GM12878 (cell line): ENCODE measurements at regions not wholly inside any gene's neighbourhood (a gene's known extent, or its start where the extent isn't known, plus 50 kb on each side); places are given as distances from the start of the nearest gene placed in this dataset.

Experiments
- ATAC-seq: fragments of 200-7000 bp; cut with Tn5 transposase; 3 replicates; pipeline ENCODE4 v1.9.1; 2020; ENCODE audit warnings: mild to moderate bottlenecking, moderate library complexity
- BruUV-seq: library from RNA; stranded (reverse); fragments of 400-500 nt; replicated peaks from 2 replicates; lab custom pipeline; 2021; lab: Mats Ljungman, UMichigan
- CTCF ChIA-PET: fragments of 300-600 bp; sonication (Branson Sonifier 250); formaldehyde crosslinking; extraction: SDS; loops from one replicate; lab custom pipeline; 2021; ENCODE audit warnings: inconsistent platforms; lab: Yijun Ruan, JAX
- POLR2A ChIA-PET: fragments of 350-600 bp; formaldehyde crosslinking; extraction: SDS; loops from one replicate; lab custom pipeline; 2021; ENCODE audit warnings: inconsistent platforms; lab: Charles Lee
- RAD21 ChIA-PET: fragments of 300-600 bp; sonication (Branson Sonifier 250); formaldehyde crosslinking; loops from one replicate; lab custom pipeline; 2023; ENCODE audit warnings: antibody characterized with exemption; ENCODE audit not compliant: unreplicated experiment; lab: Charles Lee
- SMC1A ChIA-PET: fragments of 300-600 bp; sonication (Branson Sonifier 250); formaldehyde crosslinking; loops from one replicate; lab custom pipeline; 2023; ENCODE audit not compliant: unreplicated experiment, uncharacterized antibody; lab: Charles Lee
- DNase-seq: peaks from one replicate; pipeline ENCODE4 v3.0.0-alpha.2; 2011; ENCODE audit warnings: low read depth, low spot score
- FAIRE-seq: peaks from 3 replicates; lab custom pipeline; 2011; peaks lifted over from hg19 to GRCh38; lab: Jason Lieb, UNC
- H2AFZ ChIP-seq: 2 replicates; pipeline ENCODE4 v1.6.0; 2011; ENCODE audit warnings: low read depth, low read length, control low read depth; ENCODE audit not compliant: control insufficient read depth
- H3K27ac ChIP-seq: 2 replicates; pipeline ENCODE4 v1.5.1; 2011; ENCODE audit warnings: control low read depth; ENCODE audit not compliant: control insufficient read depth, insufficient read depth
- H3K27me3 ChIP-seq, 2 experiments: replicated peaks in 1 of 2; 2 replicates each; pipeline versions ENCODE4 v1.6.0 to v1.6.1; 2011; ENCODE audit warnings: low read length in 1 of 2; ENCODE audit not compliant: control insufficient read depth in 2 of 2, insufficient read depth in 2 of 2
- H3K36me3 ChIP-seq, 2 experiments: 2 replicates each; pipeline ENCODE4 v1.5.1; 2011; ENCODE audit warnings: low read length in 1 of 2; ENCODE audit not compliant: control insufficient read depth in 2 of 2, insufficient read depth in 2 of 2
- H3K4me1 ChIP-seq: 2 replicates; pipeline ENCODE4 v1.6.1; 2011; ENCODE audit warnings: mild to moderate bottlenecking, low read length, moderate library complexity, mixed read lengths; ENCODE audit not compliant: control insufficient read depth, insufficient read depth
- H3K4me2 ChIP-seq: 2 replicates; pipeline ENCODE4 v1.6.0; 2011; ENCODE audit warnings: control low read depth; ENCODE audit not compliant: control insufficient read depth, insufficient read depth
- H3K4me3 ChIP-seq: fragments of 200-600 bp; sonication (generic); 2 replicates; pipeline ENCODE4 v1.5.1; 2016
- H3K79me2 ChIP-seq: 2 replicates; pipeline ENCODE4 v1.6.0; 2011; ENCODE audit warnings: low read length; ENCODE audit not compliant: control insufficient read depth, insufficient read depth
- H3K9ac ChIP-seq: 2 replicates; pipeline ENCODE4 v1.8.0; 2011; ENCODE audit warnings: low read length, control low read depth, mixed read lengths; ENCODE audit not compliant: control insufficient read depth, insufficient read depth
- H3K9me3 ChIP-seq: replicated peaks from 3 replicates; pipeline ENCODE4 v1.5.1; 2011; ENCODE audit warnings: mild to moderate bottlenecking, low read length; ENCODE audit not compliant: control insufficient read depth, insufficient read depth
- H4K20me1 ChIP-seq: 2 replicates; pipeline ENCODE4 v1.6.0; 2011; ENCODE audit not compliant: control insufficient read depth, insufficient read depth
- ATF7 ChIP-seq: fragments of 450-650 bp; IDR thresholded peaks from 2 replicates; pipeline ENCODE4 v1.6.1; 2016; ENCODE audit warnings: low read depth, mild to moderate bottlenecking
- CUX1 ChIP-seq: IDR thresholded peaks from 2 replicates; pipeline ENCODE4 v1.6.1; 2012; ENCODE audit warnings: improper control_type of control experiment, low read depth, low read length; ENCODE audit not compliant: insufficient replicate concordance
- E2F8 ChIP-seq: fragments of 450-650 bp; IDR thresholded peaks from 2 replicates; pipeline ENCODE4 v1.6.1; 2018; ENCODE audit warnings: mild to moderate bottlenecking, low read depth, moderate library complexity; ENCODE audit not compliant: partially characterized antibody
- NBN ChIP-seq: fragments of 450-650 bp; IDR thresholded peaks from 2 replicates; pipeline ENCODE4 v1.6.1; 2016
- NR2C1 ChIP-seq: fragments of 450-650 bp; IDR thresholded peaks from 2 replicates; pipeline ENCODE4 v1.6.1; 2017; ENCODE audit warnings: antibody characterized with exemption, mild to moderate bottlenecking, moderate library complexity
- STAT3 ChIP-seq: IDR thresholded peaks from 2 replicates; pipeline ENCODE4 v1.6.1; 2011; ENCODE audit warnings: low read depth, low read length, improper control_type of control experiment
- WGBS: methylation state at CpG from one replicate; pipeline ENCODE4 v1.1.6; 2016; ENCODE audit warnings: low lambda C conversion rate; ENCODE audit not compliant: insufficient replicate concordance, insufficient coverage; ENCODE audit errors: missing lambda C conversion rate; 5-methylcytosine and 5-hydroxymethylcytosine counted together
- in situ Hi-C: fragments of 300-500 bp; cut with MboI; formaldehyde crosslinking; loops from 9 replicates; pipeline ENCODE4 v1.14.3; 2018; ENCODE audit warnings: mixed read lengths
- intact Hi-C: fragments of 100-400 bp; cut with micrococcal nuclease; formaldehyde crosslinking; loops from one replicate; pipeline ENCODE4 v1.14.2; 2022; ENCODE audit not compliant: unreplicated experiment
- TF ChIP-seq, protein P1 (sequence below): fragments of 450-650 bp; formaldehyde crosslinking; IDR thresholded peaks from 2 replicates; pipeline ENCODE4 v1.4.0; 2022; ENCODE audit warnings: mild to moderate bottlenecking, moderate library complexity
- TF ChIP-seq, protein P2 (sequence below): IDR thresholded peaks from 2 replicates; pipeline ENCODE4 v1.6.1; 2012; ENCODE audit warnings: low read depth, low read length, improper control_type of control experiment

DNA sequence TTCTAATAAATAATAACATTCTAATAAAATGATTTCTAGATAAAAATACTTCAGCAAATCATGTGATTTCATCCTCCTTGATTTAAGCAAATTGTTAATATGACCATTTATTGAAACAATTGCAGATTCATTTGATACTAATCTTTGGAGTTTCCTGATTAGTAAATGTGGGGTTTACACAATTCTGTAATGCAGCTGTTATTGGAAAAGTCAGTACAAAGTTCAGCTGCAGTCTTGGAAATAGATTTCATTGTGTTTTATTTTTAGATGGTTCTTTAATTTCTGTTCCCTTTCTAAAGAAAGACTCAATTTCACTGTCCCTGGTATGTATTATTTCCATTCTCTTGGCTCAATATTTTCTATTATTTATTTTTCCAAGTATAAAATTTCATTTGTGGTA is 342.0 kb downstream of the TBC1D32 start (continued):
- TF ChIP-seq, protein P1, sequence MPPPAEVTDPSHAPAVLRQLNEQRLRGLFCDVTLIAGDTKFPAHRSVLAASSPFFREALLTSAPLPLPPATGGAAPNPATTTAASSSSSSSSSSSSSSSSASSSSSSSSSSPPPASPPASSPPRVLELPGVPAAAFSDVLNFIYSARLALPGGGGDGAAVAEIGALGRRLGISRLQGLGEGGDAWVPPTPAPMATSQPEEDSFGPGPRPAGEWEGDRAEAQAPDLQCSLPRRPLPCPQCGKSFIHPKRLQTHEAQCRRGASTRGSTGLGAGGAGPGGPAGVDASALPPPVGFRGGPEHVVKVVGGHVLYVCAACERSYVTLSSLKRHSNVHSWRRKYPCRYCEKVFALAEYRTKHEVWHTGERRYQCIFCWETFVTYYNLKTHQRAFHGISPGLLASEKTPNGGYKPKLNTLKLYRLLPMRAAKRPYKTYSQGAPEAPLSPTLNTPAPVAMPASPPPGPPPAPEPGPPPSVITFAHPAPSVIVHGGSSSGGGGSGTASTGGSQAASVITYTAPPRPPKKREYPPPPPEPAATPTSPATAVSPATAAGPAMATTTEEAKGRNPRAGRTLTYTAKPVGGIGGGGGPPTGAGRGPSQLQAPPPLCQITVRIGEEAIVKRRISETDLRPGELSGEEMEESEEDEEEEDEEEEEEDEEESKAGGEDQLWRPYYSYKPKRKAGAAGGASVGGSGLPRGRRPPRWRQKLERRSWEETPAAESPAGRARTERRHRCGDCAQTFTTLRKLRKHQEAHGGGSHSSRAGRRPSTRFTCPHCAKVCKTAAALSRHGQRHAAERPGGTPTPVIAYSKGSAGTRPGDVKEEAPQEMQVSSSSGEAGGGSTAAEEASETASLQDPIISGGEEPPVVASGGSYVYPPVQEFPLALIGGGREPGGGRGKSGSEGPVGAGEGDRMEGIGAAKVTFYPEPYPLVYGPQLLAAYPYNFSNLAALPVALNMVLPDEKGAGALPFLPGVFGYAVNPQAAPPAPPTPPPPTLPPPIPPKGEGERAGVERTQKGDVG (CRISPR knock-in tag), result no peak
- TF ChIP-seq STAT3 (no peak), NBN (no peak)
- TF ChIP-seq, protein P2, sequence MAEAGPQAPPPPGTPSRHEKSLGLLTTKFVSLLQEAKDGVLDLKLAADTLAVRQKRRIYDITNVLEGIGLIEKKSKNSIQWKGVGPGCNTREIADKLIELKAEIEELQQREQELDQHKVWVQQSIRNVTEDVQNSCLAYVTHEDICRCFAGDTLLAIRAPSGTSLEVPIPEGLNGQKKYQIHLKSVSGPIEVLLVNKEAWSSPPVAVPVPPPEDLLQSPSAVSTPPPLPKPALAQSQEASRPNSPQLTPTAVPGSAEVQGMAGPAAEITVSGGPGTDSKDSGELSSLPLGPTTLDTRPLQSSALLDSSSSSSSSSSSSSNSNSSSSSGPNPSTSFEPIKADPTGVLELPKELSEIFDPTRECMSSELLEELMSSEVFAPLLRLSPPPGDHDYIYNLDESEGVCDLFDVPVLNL, result no peak

DNA sequence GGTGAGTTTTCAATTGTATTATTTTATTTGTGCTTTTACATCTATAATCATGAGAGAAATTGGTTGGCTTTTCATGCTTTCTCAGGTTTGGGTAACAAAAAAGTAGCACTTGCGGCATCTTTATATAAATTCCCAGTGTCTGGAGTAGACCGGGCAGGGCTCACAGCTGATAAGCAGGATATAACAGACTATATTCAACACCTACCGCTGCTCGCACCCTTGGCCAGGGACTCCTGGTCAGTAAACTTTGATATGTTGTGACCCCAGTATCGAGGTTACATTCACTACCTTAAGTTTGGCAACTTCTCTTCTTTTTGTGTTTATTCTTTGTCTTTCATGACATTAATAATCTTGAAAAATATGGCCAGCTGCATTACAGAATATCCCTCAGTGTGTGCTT is 343.4 kb downstream of the TBC1D32 start:
- Histone ChIP-seq H3K4me1 (no peaks in the 10 kb centered on the region), H3K27ac (no peak overlapping the region), H2AFZ (no peak overlapping the region), H3K4me3 (no peak overlapping the region), H3K36me3 (no peaks in the 10 kb centered on the region), H4K20me1 (no peaks in the 10 kb centered on the region), H3K4me2 (no peak overlapping the region), H3K79me2 (no peaks in the 10 kb centered on the region), H3K9ac (no peak overlapping the region), H3K9me3 (no peaks in the 10 kb centered on the region), H3K27me3 (no peaks in the 10 kb centered on the region)
- intact Hi-C loops (no loop called here), in situ Hi-C loops (no loop called here)
- no peak for ATAC-seq
- no peak for FAIRE-seq
- ChIA-PET SMC1A (no interaction called here), RAD21 (no interaction called here), CTCF (interaction anchor here (0.7 kb wide), 1 partner anchor 473 kb away, joined by 3 read pairs; no protein-coding TSS in a partner anchor), POLR2A (no interaction called here)
- WGBS, result 45% methylated on average over 5 of the region's 5 CpGs
- no TSS peak for BruUV-seq
- no peak for DNase-seq
- TF ChIP-seq CUX1, result no peak
- no peak for TF ChIP-seq ATF7
- TF ChIP-seq E2F8, result no peak
- no peak for TF ChIP-seq NR2C1
